Fibroblast of skin of right quadriceps (primary cell): ENCODE measurements at regions not wholly inside any gene's neighbourhood (a gene's known extent, or its start where the extent isn't known, plus 50 kb on each side); places are given as distances from the start of the nearest gene placed in this dataset.
A peak's percentile ranks its signal among the peaks of the same experiment; 100 is the strongest.

Experiments
- DNase-seq: peaks from one replicate; pipeline ENCODE4 v3.0.0-alpha.2; 2013

GRCh38 chr1:243910607-243911006 lies 60.6 kb upstream of the AKT3 start:
- DNase-seq: no peak

GRCh38 chr1:243903895-243904294 lies 53.9 kb upstream of the AKT3 start:
- peak; percentile 22 for DNase-seq

GRCh38 chr1:243903041-243903440 lies 53.0 kb upstream of the AKT3 start:
- no peak for DNase-seq

DNA sequence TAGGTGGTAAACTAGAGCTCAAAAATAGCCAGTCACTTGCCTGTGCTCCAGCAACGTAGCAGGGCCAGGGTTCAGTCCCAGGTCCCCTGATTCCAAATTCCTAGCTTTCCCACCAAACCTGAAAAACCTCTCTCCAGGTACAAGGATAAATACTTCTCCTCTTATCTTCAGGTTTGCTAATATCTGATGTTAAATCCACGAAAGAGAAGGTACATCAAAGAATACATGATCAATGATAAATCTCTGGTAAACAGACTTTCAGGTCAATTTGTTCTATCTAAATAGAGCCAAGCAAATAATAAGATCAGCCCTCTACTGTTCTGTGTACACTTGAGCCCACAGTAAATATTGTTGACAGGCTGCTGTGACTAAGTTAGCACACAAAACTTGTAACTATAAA lies 52.1 kb upstream of the AKT3 start:
- no peak for DNase-seq
